ENCODE measurements at regions not wholly inside any gene's neighbourhood (a gene's known extent, or its start where the extent isn't known, plus 50 kb on each side); places are given as distances from the start of the nearest gene placed in this dataset.

DNA sequence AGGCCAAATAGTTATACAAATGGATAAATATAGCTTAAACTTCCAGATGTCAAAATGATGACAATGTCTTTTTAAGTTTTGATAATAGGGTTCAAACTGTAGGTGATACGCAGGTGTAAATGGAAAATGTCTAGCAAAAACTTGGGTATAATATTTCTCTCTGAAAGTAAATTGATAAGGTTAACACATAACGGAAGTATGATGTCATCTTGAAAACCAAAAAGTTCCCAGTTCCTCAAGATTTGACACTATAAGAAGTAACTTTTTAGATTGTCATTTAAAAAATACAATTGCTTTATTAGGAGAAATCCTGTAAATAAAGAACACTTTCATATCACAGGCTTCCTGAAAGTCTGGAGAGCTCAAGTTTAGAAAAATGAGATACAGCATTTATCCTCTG lies 483.4 kb downstream of the FRK start:
- TF ChIP-seq, protein P1, sequence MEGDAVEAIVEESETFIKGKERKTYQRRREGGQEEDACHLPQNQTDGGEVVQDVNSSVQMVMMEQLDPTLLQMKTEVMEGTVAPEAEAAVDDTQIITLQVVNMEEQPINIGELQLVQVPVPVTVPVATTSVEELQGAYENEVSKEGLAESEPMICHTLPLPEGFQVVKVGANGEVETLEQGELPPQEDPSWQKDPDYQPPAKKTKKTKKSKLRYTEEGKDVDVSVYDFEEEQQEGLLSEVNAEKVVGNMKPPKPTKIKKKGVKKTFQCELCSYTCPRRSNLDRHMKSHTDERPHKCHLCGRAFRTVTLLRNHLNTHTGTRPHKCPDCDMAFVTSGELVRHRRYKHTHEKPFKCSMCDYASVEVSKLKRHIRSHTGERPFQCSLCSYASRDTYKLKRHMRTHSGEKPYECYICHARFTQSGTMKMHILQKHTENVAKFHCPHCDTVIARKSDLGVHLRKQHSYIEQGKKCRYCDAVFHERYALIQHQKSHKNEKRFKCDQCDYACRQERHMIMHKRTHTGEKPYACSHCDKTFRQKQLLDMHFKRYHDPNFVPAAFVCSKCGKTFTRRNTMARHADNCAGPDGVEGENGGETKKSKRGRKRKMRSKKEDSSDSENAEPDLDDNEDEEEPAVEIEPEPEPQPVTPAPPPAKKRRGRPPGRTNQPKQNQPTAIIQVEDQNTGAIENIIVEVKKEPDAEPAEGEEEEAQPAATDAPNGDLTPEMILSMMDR (IDR thresholded peaks at IDR 0.05), result no peak
- TF ChIP-seq POLR2AphosphoS5 (IDR thresholded peaks at IDR 0.05; ENCODE audit: low read depth, low read length) (no peak), JUND (IDR thresholded peaks at IDR 0.05) (no peak), EP300 (IDR thresholded peaks at IDR 0.05; ENCODE audit: borderline replicate concordance in 1 of 2, low read depth in 1 of 2, low read length in 1 of 2) (no peak), GATA2 (CRISPR knock-in tag; IDR thresholded peaks at IDR 0.05) (no peak), SIN3A (IDR thresholded peaks at IDR 0.05; ENCODE audit: borderline replicate concordance, low read depth, low read length) (no peak), RAD21 (IDR thresholded peaks at IDR 0.05; ENCODE audit: low read length) (no peak), YY1 (IDR thresholded peaks at IDR 0.05; ENCODE audit: low read depth) (no peak), FOSL2 (IDR thresholded peaks at IDR 0.05; ENCODE audit: borderline replicate concordance, low read depth) (no peak), RFX5 (IDR thresholded peaks at IDR 0.05; ENCODE audit: low read length) (no peak)
- TF ChIP-seq, protein P2, sequence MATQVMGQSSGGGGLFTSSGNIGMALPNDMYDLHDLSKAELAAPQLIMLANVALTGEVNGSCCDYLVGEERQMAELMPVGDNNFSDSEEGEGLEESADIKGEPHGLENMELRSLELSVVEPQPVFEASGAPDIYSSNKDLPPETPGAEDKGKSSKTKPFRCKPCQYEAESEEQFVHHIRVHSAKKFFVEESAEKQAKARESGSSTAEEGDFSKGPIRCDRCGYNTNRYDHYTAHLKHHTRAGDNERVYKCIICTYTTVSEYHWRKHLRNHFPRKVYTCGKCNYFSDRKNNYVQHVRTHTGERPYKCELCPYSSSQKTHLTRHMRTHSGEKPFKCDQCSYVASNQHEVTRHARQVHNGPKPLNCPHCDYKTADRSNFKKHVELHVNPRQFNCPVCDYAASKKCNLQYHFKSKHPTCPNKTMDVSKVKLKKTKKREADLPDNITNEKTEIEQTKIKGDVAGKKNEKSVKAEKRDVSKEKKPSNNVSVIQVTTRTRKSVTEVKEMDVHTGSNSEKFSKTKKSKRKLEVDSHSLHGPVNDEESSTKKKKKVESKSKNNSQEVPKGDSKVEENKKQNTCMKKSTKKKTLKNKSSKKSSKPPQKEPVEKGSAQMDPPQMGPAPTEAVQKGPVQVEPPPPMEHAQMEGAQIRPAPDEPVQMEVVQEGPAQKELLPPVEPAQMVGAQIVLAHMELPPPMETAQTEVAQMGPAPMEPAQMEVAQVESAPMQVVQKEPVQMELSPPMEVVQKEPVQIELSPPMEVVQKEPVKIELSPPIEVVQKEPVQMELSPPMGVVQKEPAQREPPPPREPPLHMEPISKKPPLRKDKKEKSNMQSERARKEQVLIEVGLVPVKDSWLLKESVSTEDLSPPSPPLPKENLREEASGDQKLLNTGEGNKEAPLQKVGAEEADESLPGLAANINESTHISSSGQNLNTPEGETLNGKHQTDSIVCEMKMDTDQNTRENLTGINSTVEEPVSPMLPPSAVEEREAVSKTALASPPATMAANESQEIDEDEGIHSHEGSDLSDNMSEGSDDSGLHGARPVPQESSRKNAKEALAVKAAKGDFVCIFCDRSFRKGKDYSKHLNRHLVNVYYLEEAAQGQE (IDR thresholded peaks at IDR 0.05; ENCODE audit: low read depth, low read length), result no peak

Data from SK-N-SH (cell line).